GM12864 (cell line): ENCODE measurements at regions not wholly inside any gene's neighbourhood (a gene's known extent, or its start where the extent isn't known, plus 50 kb on each side); places are given as distances from the start of the nearest gene placed in this dataset.

ENCODE experiments used
- DNase-seq: peaks from one replicate; pipeline ENCODE4 v3.0.0-alpha.2; 2011; ENCODE audit warnings: low read depth
- H3K4me3 ChIP-seq: 2 replicates; pipeline ENCODE4 v1.5.1; 2011; ENCODE audit warnings: mild to moderate bottlenecking, low read depth, low read length, control low read depth
- CTCF ChIP-seq: IDR thresholded peaks from 2 replicates; pipeline ENCODE4 v1.5.1; 2011; ENCODE audit warnings: low read depth, mild to moderate bottlenecking, moderate library complexity, low read length, control low read depth, inconsistent platforms; ENCODE audit errors: missing control alignments

- DNase-seq: no peak
- no peak for TF ChIP-seq CTCF
- no peak overlapping the region for H3K4me3 ChIP-seq
These were observed 60.2 kb upstream of the COMTD1 start for GRCh38 chr10:75295868-75296441.

GRCh38 chr10:75294866-75295701 lies 59.3 kb upstream of the COMTD1 start:
- DNase-seq: no peak
- peak overlapping the region; percentile 31 for H3K4me3 ChIP-seq

GRCh38 chr10:75294518-75294865 lies 58.7 kb upstream of the COMTD1 start:
- no peak for DNase-seq
- no peak for TF ChIP-seq CTCF
- peak overlapping the region; percentile 31; the same call in 1 of the 2 replicates for H3K4me3 ChIP-seq

More at GRCh38 chr10:75294866-75295701, 59.3 kb upstream of the COMTD1 start:
- TF ChIP-seq CTCF: peak; percentile 14

GRCh38 chr10:75294031-75294437 lies 58.3 kb upstream of the COMTD1 start:
- no peak for TF ChIP-seq CTCF
- H3K4me3 ChIP-seq: no peak overlapping the region
- DNase-seq: no peak

GRCh38 chr10:75293446-75293820 lies 57.7 kb upstream of the COMTD1 start:
- TF ChIP-seq CTCF: no peak
- no peak overlapping the region for H3K4me3 ChIP-seq

GRCh38 chr10:75292794-75293445 lies 57.2 kb upstream of the COMTD1 start:
- TF ChIP-seq CTCF: no peak
- no peak for DNase-seq
- no peak overlapping the region for H3K4me3 ChIP-seq

More at GRCh38 chr10:75293446-75293820, 57.7 kb upstream of the COMTD1 start:
- no peak for DNase-seq
